GM12873 (cell line): ENCODE measurements at regions not wholly inside any gene's neighbourhood (a gene's known extent, or its start where the extent isn't known, plus 50 kb on each side); places are given as distances from the start of the nearest gene placed in this dataset.

Source experiments
- CTCF ChIP-seq: IDR thresholded peaks from 2 replicates; pipeline ENCODE4 v1.5.1; 2012; ENCODE audit warnings: low read depth, mild to moderate bottlenecking, moderate library complexity, low read length, control low read depth; ENCODE audit not compliant: insufficient read depth; ENCODE audit errors: missing control alignments

GRCh38 chr13:109859216-109859835, 72.9 kb upstream of the IRS2 start:
- TF ChIP-seq CTCF = no peak

DNA sequence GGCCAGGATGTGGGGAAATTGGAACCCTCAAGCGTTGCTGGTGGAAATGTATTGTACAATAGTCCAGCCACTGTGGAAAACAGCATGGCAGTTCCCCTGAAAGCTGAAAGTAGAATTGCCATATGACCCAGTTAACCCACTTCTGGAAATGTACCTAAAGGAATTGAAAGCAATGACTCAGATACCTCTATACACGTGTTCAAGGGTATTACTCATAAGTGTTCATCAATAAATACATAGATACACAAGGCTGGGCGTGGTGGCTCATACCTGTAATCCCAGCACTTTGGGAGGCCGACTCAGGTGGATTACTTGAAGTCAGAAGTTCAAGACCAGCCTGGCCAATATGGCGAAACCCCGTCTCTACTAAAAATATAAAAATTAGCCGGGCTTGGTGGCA, 71.9 kb upstream of the IRS2 start:
- TF ChIP-seq CTCF = no peak

DNA sequence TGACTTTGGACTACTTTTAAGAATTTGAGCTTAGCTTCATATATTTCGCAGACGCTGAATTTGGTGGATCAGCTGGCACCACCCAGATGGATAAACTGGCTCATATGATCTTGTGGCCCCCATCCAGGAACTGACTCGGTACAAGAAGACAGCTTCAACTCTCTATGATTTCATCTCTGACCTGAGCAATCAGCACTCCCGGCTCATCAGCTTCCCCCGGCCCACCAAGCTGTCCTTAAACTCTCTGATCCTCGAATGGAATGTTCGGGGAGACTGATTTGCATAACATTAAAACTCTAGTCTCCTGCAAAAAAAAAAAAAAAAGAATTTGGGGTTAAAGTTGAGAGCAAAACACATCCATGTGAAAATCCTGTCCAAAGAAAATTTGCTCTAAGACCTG, 71.4 kb upstream of the IRS2 start:
- TF ChIP-seq CTCF = no peak

- TF ChIP-seq CTCF = no peak
Observed at GRCh38 chr13:109857325-109857724, 70.9 kb upstream of the IRS2 start.

- no peak for TF ChIP-seq CTCF
Observed at GRCh38 chr13:109856350-109856749, 70.0 kb upstream of the IRS2 start.

DNA sequence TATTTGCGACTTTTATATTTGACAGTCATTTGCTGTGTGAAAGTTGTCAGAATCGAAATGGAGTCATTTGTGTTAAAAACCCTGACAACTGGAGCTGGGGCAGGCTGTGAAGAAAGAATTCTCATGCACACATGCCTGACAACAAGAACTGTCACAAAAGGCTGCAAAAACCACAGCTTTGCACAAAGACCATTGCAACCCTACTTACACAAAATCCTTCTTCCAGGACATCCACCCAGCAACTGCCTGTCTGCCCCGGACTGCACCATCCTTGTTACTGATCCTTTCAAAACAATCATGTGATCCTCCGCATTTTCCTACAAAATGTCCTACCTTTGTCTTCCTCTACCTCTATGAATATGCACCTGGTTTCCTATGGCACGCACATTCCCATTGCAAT, 66.8 kb upstream of the IRS2 start:
- TF ChIP-seq CTCF = no peak

DNA sequence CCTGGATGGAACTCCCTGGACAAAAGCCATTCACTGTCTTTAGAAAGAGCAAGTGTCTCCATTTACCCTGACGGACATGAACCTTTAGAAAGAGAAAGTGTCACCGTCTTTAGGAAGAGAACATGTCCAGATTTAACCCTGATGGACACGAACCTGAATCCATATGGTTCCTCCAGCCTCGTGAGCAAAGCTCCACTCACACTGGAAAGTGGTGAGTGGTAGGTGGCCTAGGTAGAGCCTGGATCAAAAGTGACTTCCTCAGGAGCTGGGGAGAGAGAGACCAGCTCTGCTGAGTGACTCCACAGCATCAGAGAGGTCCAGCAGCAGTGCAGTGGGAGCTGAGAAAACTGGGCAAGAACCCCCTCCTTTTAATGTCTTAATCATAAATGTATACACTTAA, 59.8 kb upstream of the IRS2 start:
- no peak for TF ChIP-seq CTCF
